Ishikawa (cell line): ENCODE measurements at regions not wholly inside any gene's neighbourhood (a gene's known extent, or its start where the extent isn't known, plus 50 kb on each side); places are given as distances from the start of the nearest gene placed in this dataset.

Experiments
- CREB1 ChIP-seq: IDR thresholded peaks from 2 replicates; pipeline ENCODE4 v1.6.1; 2012; ENCODE audit warnings: low read depth
- EP300 ChIP-seq: IDR thresholded peaks from 2 replicates; pipeline ENCODE4 v1.6.1; 2012; ENCODE audit warnings: borderline replicate concordance
- FOXM1 ChIP-seq: IDR thresholded peaks from 2 replicates; pipeline ENCODE4 v1.6.1; 2012; ENCODE audit warnings: low read depth, borderline replicate concordance
- NFIC ChIP-seq: IDR thresholded peaks from 2 replicates; pipeline ENCODE4 v1.6.1; 2012
- TAF1 ChIP-seq: IDR thresholded peaks from 2 replicates; pipeline ENCODE4 v1.6.1; 2012; ENCODE audit warnings: low read depth, mild to moderate bottlenecking
- TCF12 ChIP-seq: IDR thresholded peaks from 2 replicates; pipeline ENCODE4 v1.6.1; 2012; ENCODE audit warnings: low read depth
- TEAD4 ChIP-seq: IDR thresholded peaks from 2 replicates; pipeline ENCODE4 v1.6.1; 2012
- YY1 ChIP-seq: IDR thresholded peaks from 2 replicates; pipeline ENCODE4 v1.6.1; 2012; ENCODE audit warnings: low read depth
- TF ChIP-seq, protein P1 (sequence below): IDR thresholded peaks from 2 replicates; pipeline ENCODE4 v1.6.1; 2012; ENCODE audit warnings: low read depth, mild to moderate bottlenecking
- TF ChIP-seq, protein P2 (sequence below): IDR thresholded peaks from 2 replicates; pipeline ENCODE4 v1.6.1; 2012
- TF ChIP-seq, protein P3 (sequence below): IDR thresholded peaks from 2 replicates; pipeline ENCODE4 v1.6.1; 2012

DNA sequence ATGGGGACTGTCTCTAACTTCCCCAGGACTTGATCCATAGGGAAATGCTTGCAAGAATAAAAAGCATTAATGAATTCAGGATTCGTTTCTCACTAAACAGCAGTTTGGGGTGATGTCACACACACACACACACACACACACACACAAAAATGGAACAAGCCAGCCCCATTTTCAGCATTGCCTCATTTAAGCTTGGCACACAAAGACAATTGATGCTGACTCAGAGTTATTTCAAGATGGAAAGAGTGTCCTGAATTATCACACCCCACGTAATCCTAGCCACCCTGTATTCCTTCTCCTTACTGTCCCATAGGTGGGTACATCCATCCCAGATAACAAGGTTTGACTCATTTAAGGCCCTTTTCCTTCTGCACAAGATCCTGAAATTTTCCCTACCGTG lies 345.1 kb upstream of the HS3ST1 start:
- TF ChIP-seq, protein P1, sequence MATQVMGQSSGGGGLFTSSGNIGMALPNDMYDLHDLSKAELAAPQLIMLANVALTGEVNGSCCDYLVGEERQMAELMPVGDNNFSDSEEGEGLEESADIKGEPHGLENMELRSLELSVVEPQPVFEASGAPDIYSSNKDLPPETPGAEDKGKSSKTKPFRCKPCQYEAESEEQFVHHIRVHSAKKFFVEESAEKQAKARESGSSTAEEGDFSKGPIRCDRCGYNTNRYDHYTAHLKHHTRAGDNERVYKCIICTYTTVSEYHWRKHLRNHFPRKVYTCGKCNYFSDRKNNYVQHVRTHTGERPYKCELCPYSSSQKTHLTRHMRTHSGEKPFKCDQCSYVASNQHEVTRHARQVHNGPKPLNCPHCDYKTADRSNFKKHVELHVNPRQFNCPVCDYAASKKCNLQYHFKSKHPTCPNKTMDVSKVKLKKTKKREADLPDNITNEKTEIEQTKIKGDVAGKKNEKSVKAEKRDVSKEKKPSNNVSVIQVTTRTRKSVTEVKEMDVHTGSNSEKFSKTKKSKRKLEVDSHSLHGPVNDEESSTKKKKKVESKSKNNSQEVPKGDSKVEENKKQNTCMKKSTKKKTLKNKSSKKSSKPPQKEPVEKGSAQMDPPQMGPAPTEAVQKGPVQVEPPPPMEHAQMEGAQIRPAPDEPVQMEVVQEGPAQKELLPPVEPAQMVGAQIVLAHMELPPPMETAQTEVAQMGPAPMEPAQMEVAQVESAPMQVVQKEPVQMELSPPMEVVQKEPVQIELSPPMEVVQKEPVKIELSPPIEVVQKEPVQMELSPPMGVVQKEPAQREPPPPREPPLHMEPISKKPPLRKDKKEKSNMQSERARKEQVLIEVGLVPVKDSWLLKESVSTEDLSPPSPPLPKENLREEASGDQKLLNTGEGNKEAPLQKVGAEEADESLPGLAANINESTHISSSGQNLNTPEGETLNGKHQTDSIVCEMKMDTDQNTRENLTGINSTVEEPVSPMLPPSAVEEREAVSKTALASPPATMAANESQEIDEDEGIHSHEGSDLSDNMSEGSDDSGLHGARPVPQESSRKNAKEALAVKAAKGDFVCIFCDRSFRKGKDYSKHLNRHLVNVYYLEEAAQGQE = no peak
- TF ChIP-seq CREB1 (no peak), YY1 (no peak), NFIC (no peak), EP300 (no peak), TAF1 (no peak), TCF12 (no peak), FOXM1 (no peak), TEAD4 (no peak)
- TF ChIP-seq, protein P2, sequence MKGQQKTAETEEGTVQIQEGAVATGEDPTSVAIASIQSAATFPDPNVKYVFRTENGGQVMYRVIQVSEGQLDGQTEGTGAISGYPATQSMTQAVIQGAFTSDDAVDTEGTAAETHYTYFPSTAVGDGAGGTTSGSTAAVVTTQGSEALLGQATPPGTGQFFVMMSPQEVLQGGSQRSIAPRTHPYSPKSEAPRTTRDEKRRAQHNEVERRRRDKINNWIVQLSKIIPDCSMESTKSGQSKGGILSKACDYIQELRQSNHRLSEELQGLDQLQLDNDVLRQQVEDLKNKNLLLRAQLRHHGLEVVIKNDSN = no peak
- TF ChIP-seq, protein P3, sequence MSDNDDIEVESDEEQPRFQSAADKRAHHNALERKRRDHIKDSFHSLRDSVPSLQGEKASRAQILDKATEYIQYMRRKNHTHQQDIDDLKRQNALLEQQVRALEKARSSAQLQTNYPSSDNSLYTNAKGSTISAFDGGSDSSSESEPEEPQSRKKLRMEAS = no peak
